ENCODE measurements at regions not wholly inside any gene's neighbourhood (a gene's known extent, or its start where the extent isn't known, plus 50 kb on each side); places are given as distances from the start of the nearest gene placed in this dataset.
"Not testable (repeated sequence)": the region's sequence is repeated elsewhere in the genome, so short reads cannot be mapped to it uniquely, and the experiment has no call there.

DNA sequence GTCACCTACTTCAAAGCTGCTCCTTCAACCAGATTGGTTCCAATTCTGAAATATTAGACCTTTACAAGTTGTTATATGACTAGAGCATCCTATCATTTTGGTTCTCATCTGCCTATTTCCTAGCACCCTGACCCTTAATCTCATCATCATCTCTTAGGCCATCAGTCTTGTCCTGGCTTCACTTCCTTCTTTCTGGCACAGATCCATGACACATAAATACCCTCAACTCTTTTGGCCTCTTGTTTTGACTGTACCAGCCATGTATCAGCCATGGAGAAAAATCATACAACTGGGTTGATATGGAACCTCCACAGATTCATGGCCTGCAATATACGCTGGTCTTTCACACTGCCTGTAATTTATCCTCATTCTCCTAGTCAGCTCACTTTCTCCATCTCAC lies 123.1 kb upstream of the FBXL17 start:
- no peak overlapping the region for H3K4me2 ChIP-seq (ENCODE audit: low read depth, low read length, poor library complexity, severe bottlenecking)
- H3K9me3 ChIP-seq (ENCODE audit: insufficient read depth, low read depth, low read length): no peaks in the 10 kb centered on the region
- H3K9me2 ChIP-seq (replicated peaks; ENCODE audit: low read depth, low read length): no peaks in the 10 kb centered on the region
- H3K9ac ChIP-seq (ENCODE audit: low read depth, low read length, poor library complexity, severe bottlenecking): no peak overlapping the region
- H3F3A ChIP-seq (ENCODE audit: low read depth): no peaks in the 10 kb centered on the region
- no peaks in the 10 kb centered on the region for H4K20me1 ChIP-seq (ENCODE audit: insufficient read depth, low read length, poor library complexity, severe bottlenecking)
- no peaks in the 10 kb centered on the region for H3K4me1 ChIP-seq (ENCODE audit: insufficient read depth, low read length, poor library complexity, severe bottlenecking)
- no peak for TF ChIP-seq EZH2phosphoT487 (IDR thresholded peaks at IDR 0.05; ENCODE audit: borderline replicate concordance)
- TF ChIP-seq, protein P1, sequence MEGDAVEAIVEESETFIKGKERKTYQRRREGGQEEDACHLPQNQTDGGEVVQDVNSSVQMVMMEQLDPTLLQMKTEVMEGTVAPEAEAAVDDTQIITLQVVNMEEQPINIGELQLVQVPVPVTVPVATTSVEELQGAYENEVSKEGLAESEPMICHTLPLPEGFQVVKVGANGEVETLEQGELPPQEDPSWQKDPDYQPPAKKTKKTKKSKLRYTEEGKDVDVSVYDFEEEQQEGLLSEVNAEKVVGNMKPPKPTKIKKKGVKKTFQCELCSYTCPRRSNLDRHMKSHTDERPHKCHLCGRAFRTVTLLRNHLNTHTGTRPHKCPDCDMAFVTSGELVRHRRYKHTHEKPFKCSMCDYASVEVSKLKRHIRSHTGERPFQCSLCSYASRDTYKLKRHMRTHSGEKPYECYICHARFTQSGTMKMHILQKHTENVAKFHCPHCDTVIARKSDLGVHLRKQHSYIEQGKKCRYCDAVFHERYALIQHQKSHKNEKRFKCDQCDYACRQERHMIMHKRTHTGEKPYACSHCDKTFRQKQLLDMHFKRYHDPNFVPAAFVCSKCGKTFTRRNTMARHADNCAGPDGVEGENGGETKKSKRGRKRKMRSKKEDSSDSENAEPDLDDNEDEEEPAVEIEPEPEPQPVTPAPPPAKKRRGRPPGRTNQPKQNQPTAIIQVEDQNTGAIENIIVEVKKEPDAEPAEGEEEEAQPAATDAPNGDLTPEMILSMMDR (conservative IDR thresholded peaks at IDR 0.05; ENCODE audit: low read length): no peak
- H2AFZ ChIP-seq (ENCODE audit: low read length): no peak overlapping the region
- no peaks in the 10 kb centered on the region for H3K36me3 ChIP-seq (ENCODE audit: insufficient read depth, low read length)
- no peak overlapping the region for H3K4me3 ChIP-seq (ENCODE audit: low read length, poor library complexity, severe bottlenecking)
- no peaks in the 10 kb centered on the region for H3K27me3 ChIP-seq (ENCODE audit: insufficient read depth, low read length, poor library complexity, severe bottlenecking)
- no peaks in the 10 kb centered on the region for H3K79me2 ChIP-seq (ENCODE audit: insufficient read depth, low read length)

DNA sequence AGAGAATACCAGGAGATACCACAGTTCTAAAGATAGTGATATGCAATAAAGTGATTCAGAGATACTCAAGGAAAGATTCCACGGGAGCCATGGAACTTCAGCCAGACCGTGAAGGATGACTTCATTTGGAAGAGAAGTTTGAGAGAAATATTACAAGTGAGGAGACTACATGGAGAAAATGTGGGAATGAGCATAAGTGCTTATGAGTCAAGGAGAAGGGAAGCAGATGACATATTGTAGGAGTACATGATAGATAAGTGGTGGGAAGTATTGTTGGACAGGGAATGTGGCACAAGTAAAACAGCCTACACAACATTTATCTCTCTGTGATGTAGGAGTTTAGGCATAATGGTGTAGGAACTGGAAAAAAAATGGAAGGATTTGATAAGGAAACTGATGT lies 122.1 kb upstream of the FBXL17 start:
- Histone ChIP-seq H3K4me1 (ENCODE audit: insufficient read depth, low read length, poor library complexity, severe bottlenecking) (no peaks in the 10 kb centered on the region), H4K20me1 (ENCODE audit: insufficient read depth, low read length, poor library complexity, severe bottlenecking) (no peaks in the 10 kb centered on the region), H3K27me3 (ENCODE audit: insufficient read depth, low read length, poor library complexity, severe bottlenecking) (no peaks in the 10 kb centered on the region), H3K4me2 (ENCODE audit: low read depth, low read length, poor library complexity, severe bottlenecking) (no peak overlapping the region), H3K4me3 (ENCODE audit: low read length, poor library complexity, severe bottlenecking) (no peak overlapping the region), H3F3A (ENCODE audit: low read depth) (no peaks in the 10 kb centered on the region), H2AFZ (ENCODE audit: low read length) (no peak overlapping the region), H3K9ac (ENCODE audit: low read depth, low read length, poor library complexity, severe bottlenecking) (no peak overlapping the region), H3K9me2 (replicated peaks; ENCODE audit: low read depth, low read length) (no peaks in the 10 kb centered on the region), H3K9me3 (ENCODE audit: insufficient read depth, low read depth, low read length) (no peaks in the 10 kb centered on the region), H3K79me2 (ENCODE audit: insufficient read depth, low read length) (no peaks in the 10 kb centered on the region), H3K36me3 (ENCODE audit: insufficient read depth, low read length) (no peaks in the 10 kb centered on the region)
- TF ChIP-seq, protein P1 (conservative IDR thresholded peaks at IDR 0.05; ENCODE audit: low read length): no peak
- TF ChIP-seq EZH2phosphoT487 (IDR thresholded peaks at IDR 0.05; ENCODE audit: borderline replicate concordance): no peak

DNA sequence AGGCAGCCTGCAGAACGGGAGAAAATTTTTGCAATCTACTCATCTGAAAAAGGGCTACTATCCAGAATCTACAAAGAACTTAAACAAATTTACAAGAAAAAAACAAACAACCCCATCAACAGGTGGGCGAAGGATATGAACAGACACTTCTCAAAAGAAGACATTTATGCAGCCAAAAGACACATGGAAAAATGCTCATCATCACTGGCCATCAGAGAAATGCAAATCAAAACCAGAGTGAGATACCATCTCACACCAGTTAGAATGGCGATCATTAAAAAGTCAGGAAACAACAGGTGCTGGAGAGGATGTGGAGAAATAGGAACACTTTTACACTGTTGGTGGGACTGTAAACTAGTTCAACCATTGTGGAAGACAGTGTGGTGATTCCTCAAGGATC lies 113.7 kb upstream of the FBXL17 start:
- not testable (repeated sequence) for H3F3A ChIP-seq (ENCODE audit: low read depth); H2AFZ ChIP-seq (ENCODE audit: low read length); H4K20me1 ChIP-seq (ENCODE audit: insufficient read depth, low read length, poor library complexity, severe bottlenecking); H3K4me2 ChIP-seq (ENCODE audit: low read depth, low read length, poor library complexity, severe bottlenecking); H3K4me1 ChIP-seq (ENCODE audit: insufficient read depth, low read length, poor library complexity, severe bottlenecking); H3K36me3 ChIP-seq (ENCODE audit: insufficient read depth, low read length); H3K4me3 ChIP-seq (ENCODE audit: low read length, poor library complexity, severe bottlenecking); H3K9me2 ChIP-seq (replicated peaks; ENCODE audit: low read depth, low read length); H3K9ac ChIP-seq (ENCODE audit: low read depth, low read length, poor library complexity, severe bottlenecking); H3K27me3 ChIP-seq (ENCODE audit: insufficient read depth, low read length, poor library complexity, severe bottlenecking); H3K79me2 ChIP-seq (ENCODE audit: insufficient read depth, low read length); H3K9me3 ChIP-seq (ENCODE audit: insufficient read depth, low read depth, low read length)

DNA sequence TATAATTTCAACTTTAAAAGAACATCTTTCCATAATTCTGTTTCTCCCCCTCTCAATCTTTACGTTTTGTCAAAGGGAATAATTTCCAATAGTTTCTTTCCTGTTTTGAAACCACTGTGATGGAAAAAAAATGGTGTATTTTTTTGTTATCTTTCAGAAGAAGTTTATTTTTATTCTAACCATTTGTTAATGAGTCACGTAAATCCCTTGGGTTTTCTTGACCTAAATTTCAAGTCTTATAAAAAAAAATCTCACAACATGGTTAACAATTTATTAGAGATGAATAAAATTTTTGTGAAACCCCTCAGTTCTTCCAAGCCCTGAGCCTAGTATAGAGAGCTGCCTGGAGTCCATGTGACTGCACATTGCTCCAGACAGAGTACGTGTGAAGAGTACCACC lies 106.1 kb upstream of the FBXL17 start:
- no peak overlapping the region for H3K9ac ChIP-seq (ENCODE audit: low read depth, low read length, poor library complexity, severe bottlenecking)
- H2AFZ ChIP-seq (ENCODE audit: low read length): no peak overlapping the region
- no peaks in the 10 kb centered on the region for H4K20me1 ChIP-seq (ENCODE audit: insufficient read depth, low read length, poor library complexity, severe bottlenecking)
- no peak overlapping the region for H3K4me2 ChIP-seq (ENCODE audit: low read depth, low read length, poor library complexity, severe bottlenecking)
- H3K27me3 ChIP-seq (ENCODE audit: insufficient read depth, low read length, poor library complexity, severe bottlenecking): no peaks in the 10 kb centered on the region
- H3K79me2 ChIP-seq (ENCODE audit: insufficient read depth, low read length): no peaks in the 10 kb centered on the region
- no peaks in the 10 kb centered on the region for H3K36me3 ChIP-seq (ENCODE audit: insufficient read depth, low read length)
- no peak for TF ChIP-seq EZH2phosphoT487 (IDR thresholded peaks at IDR 0.05; ENCODE audit: borderline replicate concordance)
- TF ChIP-seq, protein P1 (conservative IDR thresholded peaks at IDR 0.05; ENCODE audit: low read length): no peak
- H3F3A ChIP-seq (ENCODE audit: low read depth): no peaks in the 10 kb centered on the region
- no peaks in the 10 kb centered on the region for H3K9me3 ChIP-seq (ENCODE audit: insufficient read depth, low read depth, low read length)
- H3K4me3 ChIP-seq (ENCODE audit: low read length, poor library complexity, severe bottlenecking): no peak overlapping the region
- no peaks in the 10 kb centered on the region for H3K9me2 ChIP-seq (replicated peaks; ENCODE audit: low read depth, low read length)
- H3K4me1 ChIP-seq (ENCODE audit: insufficient read depth, low read length, poor library complexity, severe bottlenecking): peaks cover 4% of the 10 kb centered on the region

Measured in Loucy (cell line).